ENCODE measurements at regions not wholly inside any gene's neighbourhood (a gene's known extent, or its start where the extent isn't known, plus 50 kb on each side); places are given as distances from the start of the nearest gene placed in this dataset.
"Not testable (repeated sequence)": the region's sequence is repeated elsewhere in the genome, so short reads cannot be mapped to it uniquely, and the experiment has no call there.

GRCh38 chr1:57550092-57550491 is 126.2 kb upstream of the DAB1 start:
- DNase-seq (ENCODE audit: low read depth in 4 of 4, low spot score in 3 of 4): no peak

DNA sequence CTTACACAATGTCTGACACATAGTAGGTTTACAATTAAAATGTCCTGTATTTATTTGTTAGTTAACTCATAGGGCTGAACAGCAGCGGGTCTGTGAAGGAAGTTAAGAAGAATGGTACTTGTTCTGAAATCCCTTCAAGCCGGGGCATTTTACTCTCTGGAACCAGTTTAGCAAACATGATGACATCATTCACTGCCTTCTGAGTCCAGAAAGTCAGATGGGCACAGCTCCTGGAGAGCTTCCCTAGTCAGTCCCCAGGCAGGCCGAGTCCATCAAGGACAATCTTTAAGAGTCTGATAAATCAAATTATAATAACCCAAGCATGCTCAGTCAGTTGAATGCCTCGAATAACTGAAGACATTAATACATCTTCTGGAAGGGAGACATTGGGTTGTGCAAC is 125.4 kb upstream of the DAB1 start:
- no peak for DNase-seq (ENCODE audit: low read depth in 4 of 4, low spot score in 3 of 4)

GRCh38 chr1:57546549-57547330 is 122.9 kb upstream of the DAB1 start:
- no peak for DNase-seq (ENCODE audit: low read depth in 4 of 4, low spot score in 3 of 4)

- no peak for DNase-seq (ENCODE audit: low read depth in 4 of 4, low spot score in 3 of 4)
Measured at GRCh38 chr1:57544345-57544744, 120.5 kb upstream of the DAB1 start.

DNA sequence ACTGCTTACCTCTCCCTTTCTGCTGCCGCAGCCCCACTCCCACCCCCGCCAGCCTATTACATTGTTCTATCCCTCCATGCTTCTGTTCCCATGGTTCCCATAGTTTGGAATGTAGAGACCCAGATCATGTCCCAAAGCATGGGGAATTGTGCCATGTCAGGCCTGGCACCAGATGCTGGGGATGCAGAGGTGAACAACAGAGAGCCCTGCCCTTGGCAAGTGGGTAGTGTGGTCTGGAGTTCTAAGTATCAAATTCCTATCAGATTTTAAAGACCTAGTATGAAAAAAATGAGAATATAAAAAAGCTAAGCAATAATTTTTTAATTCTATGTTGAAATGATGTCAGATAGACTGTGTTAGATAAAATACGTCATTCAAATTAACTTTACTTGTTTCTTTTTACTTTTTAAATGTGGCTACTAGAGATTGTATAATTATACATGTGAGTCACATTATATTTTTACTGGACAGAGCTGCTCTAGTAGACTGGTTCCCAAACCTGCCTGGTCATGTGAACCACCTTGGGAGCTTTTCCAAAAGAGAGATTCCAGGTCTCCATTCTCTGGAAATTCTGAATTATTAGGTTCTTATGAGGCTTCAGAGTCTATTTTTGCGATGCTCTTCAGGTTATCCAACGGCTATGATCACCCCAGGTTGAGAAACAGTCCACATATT is 113.0 kb upstream of the DAB1 start:
- no peak for DNase-seq (ENCODE audit: low read depth in 4 of 4, low spot score in 3 of 4)

DNA sequence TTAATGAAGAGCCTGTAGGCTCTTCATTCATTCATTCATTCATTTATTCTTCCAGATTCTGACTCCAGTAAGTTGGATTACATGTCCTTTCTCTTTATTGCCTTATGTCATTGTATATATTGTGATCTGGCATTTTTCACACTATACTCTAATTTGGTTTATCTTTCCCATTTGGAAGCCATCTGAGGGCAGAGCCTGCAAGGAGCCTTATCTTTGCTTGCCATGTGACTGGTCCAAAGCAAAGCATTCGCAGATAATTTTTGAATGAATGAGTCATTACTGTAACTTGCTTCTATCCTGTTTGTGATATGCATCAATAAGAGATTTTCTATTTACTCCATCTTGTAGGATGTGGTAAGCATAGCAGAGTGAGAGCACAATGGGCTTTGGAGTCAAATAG is 108.4 kb upstream of the DAB1 start:
- no peak for DNase-seq (ENCODE audit: low read depth in 4 of 4, low spot score in 3 of 4)

DNA sequence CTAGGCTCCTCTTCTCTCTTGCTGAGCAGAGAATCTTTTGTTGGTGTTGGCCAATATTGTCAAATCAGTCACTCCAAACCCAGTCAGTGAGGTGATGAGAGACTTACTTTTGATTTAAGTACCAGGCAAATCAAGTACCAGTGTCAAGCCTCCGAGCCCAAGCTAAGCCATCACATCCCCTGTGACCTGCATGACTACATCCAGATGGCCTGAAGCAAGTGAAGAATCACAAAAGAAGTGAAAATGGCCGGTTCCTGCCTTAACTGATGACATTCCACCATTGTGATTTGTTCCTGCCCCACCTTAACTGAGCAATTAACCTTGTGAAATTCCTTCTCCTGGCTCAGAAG is 107.0 kb upstream of the DAB1 start:
- DNase-seq (ENCODE audit: low read depth in 4 of 4, low spot score in 3 of 4): not testable (repeated sequence)

DNA sequence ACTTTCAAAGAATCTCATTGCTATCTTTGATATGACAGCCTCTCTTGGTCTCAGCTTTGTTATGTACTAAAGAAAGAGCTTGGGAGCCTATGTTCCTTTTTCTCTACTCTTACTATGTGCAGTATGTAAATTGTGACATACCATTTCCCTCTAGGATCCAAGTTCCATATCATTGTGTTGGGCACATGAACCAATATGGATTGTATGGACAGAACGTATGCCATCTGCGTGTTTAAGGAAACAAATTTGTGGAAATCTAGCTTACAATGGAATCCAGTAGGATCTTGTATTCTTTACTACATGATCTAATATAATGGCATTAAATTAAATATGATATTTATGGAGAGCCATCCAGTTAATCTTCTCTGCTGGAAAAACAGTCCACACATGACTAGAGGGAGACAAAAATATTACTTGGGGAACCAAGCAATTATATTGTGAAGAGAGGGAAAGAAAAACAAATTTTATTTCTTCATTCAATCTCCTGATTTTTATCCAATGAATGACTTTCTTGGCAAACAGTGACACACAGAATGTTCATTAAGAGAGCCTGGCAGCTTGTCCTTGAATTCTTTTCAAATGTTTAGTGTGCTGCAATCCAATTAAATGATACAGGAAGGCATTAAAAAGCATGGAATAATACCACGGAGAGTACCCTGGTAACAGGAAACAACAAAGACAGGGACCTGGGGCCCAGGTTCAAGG is 106.5 kb upstream of the DAB1 start:
- DNase-seq (ENCODE audit: low read depth in 4 of 4, low spot score in 3 of 4): no peak

DNA sequence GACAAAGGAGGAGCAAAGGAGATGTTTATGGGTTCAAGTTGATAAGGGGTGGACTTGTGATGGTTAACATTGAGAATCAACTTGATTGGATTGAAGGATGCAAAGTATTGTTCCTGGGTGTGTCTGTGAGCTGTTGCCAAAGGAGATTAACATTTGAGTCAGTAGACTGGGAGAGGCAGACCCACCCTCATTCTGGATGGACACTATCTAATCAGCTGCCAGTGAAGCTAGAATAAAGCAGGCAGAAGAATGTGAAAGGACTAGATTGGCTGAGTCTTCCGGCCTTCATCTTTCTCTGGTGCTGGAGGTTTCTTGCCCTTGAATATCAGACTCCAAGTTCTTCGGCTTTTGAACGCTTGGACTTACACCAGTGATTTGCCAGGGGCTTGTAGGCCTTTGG is 98.7 kb upstream of the DAB1 start:
- DNase-seq (ENCODE audit: low read depth in 4 of 4, low spot score in 3 of 4): no peak

DNA sequence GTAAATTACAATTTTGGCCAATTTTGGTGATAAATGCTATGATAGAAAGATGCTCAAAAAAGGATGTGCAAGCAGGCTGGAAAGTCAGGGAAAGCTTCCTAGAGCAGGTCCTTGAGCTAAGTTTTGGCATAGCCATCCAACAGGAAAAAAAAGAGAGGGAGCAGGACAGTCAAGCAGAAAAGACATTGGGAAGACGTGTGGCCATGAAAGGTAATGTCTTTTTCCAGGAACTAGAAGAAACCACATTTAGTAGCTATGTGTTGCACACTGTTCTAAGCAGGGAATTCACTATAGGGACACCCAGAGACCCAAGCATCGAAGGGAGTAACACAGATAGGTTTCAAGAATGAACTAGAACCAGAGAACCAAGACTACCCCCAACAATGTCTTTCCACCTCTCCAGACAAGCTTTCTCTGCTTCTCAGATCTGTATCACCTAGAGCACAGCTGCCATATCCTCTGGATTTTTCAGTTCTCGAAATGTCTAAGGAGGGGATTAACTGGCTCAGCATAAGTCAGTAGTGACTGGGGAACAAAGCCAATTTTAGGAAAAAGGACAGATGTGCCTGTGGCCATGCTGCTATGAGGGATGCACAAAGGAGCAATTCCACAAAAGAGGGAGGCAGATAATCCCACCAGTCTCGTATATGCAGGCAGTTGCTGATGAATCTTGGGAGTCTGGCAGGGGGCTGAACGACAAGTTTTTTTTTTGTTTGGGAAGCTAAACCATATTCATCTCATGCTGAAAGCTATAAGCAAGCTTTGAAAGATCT is 97.1 kb upstream of the DAB1 start:
- no peak for DNase-seq (ENCODE audit: low read depth in 4 of 4, low spot score in 3 of 4)

- no peak for DNase-seq (ENCODE audit: low read depth in 4 of 4, low spot score in 3 of 4)
Measured at GRCh38 chr1:57518496-57518895, 94.6 kb upstream of the DAB1 start.

DNA sequence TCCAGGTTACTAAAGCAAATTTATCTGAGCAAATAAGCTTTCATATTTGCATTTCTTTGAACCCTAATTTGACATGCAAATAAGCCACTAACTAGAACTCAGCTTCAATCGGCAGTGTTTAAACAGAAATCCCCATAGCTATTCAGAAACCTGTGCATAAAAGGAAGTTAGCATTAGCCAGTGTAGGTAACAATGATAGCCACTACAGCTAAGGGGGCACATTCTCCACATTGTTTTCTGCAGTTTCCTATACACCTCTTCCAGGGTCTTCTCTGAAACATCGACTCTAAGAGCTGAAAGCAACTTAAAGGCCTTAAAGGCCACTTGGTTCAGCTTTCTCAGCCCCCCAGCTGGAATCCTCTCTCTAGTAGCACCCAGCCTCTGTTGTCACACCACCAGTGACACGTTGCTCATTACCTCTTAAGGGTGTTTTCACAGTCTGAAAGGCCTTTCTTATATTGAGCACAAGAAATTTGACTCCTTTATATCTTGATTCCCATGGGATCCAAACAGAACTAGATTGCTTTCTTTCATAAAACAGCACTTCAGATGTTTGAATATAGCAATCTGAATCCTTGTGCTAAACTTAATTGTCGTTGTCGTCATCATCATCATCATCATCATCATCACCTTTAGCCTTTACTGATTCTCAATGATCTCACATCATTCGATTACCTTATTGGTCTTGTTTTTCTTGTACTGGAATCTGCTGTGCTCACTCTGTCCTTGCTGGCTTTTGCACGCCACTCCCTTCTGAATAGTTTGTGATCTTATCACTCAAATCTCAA is 93.9 kb upstream of the DAB1 start:
- no peak for DNase-seq (ENCODE audit: low read depth in 4 of 4, low spot score in 3 of 4)

DNA sequence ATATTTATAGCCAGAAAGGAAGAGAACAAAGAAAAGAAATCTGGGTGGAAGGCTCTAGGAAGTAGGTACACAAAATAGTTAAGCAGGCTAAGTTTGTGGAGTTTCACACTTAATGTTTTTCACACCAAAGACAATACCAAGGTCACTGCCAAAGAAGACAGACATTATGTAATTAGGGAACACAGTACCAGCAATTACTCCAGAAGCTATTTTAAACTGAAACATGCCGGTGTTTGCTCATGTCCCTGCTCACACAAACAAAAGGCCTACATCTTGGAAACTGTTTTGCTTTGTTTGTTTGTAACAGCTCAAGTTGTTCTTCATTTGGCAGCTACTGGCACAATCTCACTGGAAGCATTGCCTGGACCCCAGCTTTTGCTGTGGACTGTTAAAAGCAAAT is 88.5 kb upstream of the DAB1 start:
- DNase-seq (ENCODE audit: low read depth in 4 of 4, low spot score in 3 of 4): no peak

GRCh38 chr1:57506941-57507340 is 83.1 kb upstream of the DAB1 start:
- no peak for DNase-seq (ENCODE audit: low read depth in 4 of 4, low spot score in 3 of 4)

DNA sequence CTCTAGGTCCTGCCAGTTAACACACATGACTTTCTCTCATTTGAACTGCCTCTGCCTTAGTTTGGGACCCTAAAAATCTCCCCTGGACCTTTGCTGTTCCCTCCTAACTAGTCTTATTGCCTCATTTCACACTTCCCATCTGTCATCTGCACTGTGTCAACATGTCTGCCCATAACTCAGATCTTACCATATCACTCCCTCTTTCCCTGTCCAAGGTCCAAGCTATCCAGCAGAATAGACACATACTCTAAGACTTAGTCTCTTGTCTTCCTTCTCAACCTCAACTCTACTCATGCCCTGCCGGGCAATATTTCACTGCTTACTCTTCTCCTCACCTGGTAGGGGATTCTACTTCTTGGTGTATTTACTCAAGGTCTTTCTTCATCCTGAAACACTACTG is 79.5 kb upstream of the DAB1 start:
- DNase-seq (ENCODE audit: low read depth in 4 of 4, low spot score in 3 of 4): no peak

DNA sequence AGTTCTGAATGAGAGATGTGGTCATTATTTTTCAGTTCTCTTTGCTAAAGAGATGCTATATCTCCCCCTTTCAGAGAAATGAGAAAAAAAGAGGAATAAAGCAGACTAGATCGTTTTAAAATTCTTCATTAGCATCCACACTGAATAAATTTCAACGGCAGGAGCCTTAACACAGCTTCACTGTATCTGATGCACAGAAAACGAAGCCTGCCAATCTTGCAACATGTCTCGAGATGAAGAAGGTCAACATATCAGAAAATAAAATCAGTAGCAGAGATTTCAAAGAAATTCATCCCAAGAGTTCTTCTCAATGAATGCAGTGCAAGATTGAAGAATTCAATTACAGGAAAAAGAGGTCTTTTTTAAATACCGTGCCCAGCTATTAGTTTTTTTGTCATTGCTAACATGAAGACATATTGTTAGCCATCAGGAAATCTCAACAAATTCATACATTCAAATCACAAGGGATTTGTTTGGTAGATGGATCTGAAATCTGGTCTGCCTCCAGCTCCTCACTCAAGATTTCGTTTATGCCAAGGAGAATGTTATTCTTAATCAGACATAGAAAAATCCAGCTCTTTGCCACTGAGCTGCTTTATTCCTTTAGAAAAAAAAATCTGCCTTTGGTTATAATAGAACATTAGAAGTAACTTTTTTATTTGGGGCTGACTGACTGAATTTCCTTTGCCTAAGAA is 76.4 kb upstream of the DAB1 start:
- no peak for DNase-seq (ENCODE audit: low read depth in 4 of 4, low spot score in 3 of 4)

GRCh38 chr1:57494530-57495079 is 70.7 kb upstream of the DAB1 start:
- no peak for DNase-seq (ENCODE audit: low read depth in 4 of 4, low spot score in 3 of 4)

- DNase-seq (ENCODE audit: low read depth in 4 of 4, low spot score in 3 of 4): no peak
Measured at GRCh38 chr1:57492586-57493226, 68.8 kb upstream of the DAB1 start.

Measured in right renal pelvis (tissue), 4 donors.